K562 (cell line): ENCODE measurements at regions not wholly inside any gene's neighbourhood (a gene's known extent, or its start where the extent isn't known, plus 50 kb on each side); places are given as distances from the start of the nearest gene placed in this dataset.

ENCODE experiments used
- BMI1 ChIP-seq: fragments of 150-350 bp; IDR thresholded peaks from 2 replicates; pipeline ENCODE4 v1.6.1; 2014; ENCODE audit warnings: low read length
- CBX3 ChIP-seq, 2 experiments: IDR thresholded peaks; 1 replicate in 1 of 2; 2 replicates in 1 of 2; pipeline ENCODE4 v1.6.1; 2012; ENCODE audit warnings: inconsistent platforms in 2 of 2, low read length in 2 of 2, borderline replicate concordance in 1 of 2, control low read depth in 1 of 2
- CHAMP1 ChIP-seq: fragments of 450-650 bp; IDR thresholded peaks from 2 replicates; pipeline ENCODE4 v1.6.1; 2016; ENCODE audit warnings: mild to moderate bottlenecking
- MTF1 ChIP-seq: fragments of 250-450 bp; sonication (Bioruptor Pico); IDR thresholded peaks from 2 replicates; pipeline ENCODE4 v1.9.0; 2021; ENCODE audit warnings: moderate library complexity, mild to moderate bottlenecking, inconsistent platforms, borderline replicate concordance
- NCOA2 ChIP-seq, 2 experiments: fragments of 450-650 bp; IDR thresholded peaks; 2 replicates each; pipeline ENCODE4 v1.6.1; 2018; ENCODE audit warnings: mild to moderate bottlenecking in 2 of 2, moderate library complexity in 1 of 2; ENCODE audit not compliant: partially characterized antibody in 2 of 2
- NR0B1 ChIP-seq: fragments of 450-650 bp; IDR thresholded peaks from one replicate; pipeline ENCODE4 v1.6.1; 2018; ENCODE audit warnings: mild to moderate bottlenecking, moderate library complexity; ENCODE audit not compliant: partially characterized antibody
- TSC22D4 ChIP-seq: fragments of 450-650 bp; IDR thresholded peaks from 2 replicates; pipeline ENCODE4 v1.6.1; 2016; ENCODE audit warnings: missing genetic modification characterization, missing biosample characterization, control low read depth
- VEZF1 ChIP-seq: fragments of 200-800 bp; sonication (Bioruptor generic); IDR thresholded peaks from 2 replicates; pipeline ENCODE4 v1.6.1; 2017; ENCODE audit warnings: missing genetic modification characterization, missing compliant biosample characterization
- WHSC1 ChIP-seq: IDR thresholded peaks from one replicate; pipeline ENCODE4 v1.6.1; 2012; ENCODE audit warnings: low read length, control low read depth, inconsistent platforms
- ZBTB12 ChIP-seq: fragments of 250-450 bp; sonication (Bioruptor Pico); IDR thresholded peaks from 2 replicates; pipeline ENCODE4 v1.4.0; 2020
- ZNF140 ChIP-seq: fragments of 250-450 bp; sonication (Bioruptor Pico); IDR thresholded peaks from 2 replicates; pipeline ENCODE4 v1.8.0; 2021; ENCODE audit warnings: moderate library complexity, mild to moderate bottlenecking, inconsistent platforms
- ZNF282 ChIP-seq: sonication (generic); formaldehyde crosslinking; IDR thresholded peaks from 2 replicates; pipeline ENCODE4 v1.8.1; 2023; ENCODE audit warnings: missing genetic modification reagents
- TF ChIP-seq, protein P1 (sequence below), 2 experiments: fragments of 450-650 bp in 1 of 2; sonication (generic) in 1 of 2; formaldehyde crosslinking in 1 of 2; IDR thresholded peaks; 2 replicates each; pipeline versions ENCODE4 v1.7.1 to v1.9.0; 2016 to 2022; ENCODE audit warnings: inconsistent platforms in 1 of 2, mild to moderate bottlenecking in 1 of 2, missing genetic modification reagents in 1 of 2

GRCh38 chr10:36608866-36609265, 516.5 kb upstream of the ANKRD30A start (continued):
- TF ChIP-seq CHAMP1 (no peak), CBX3 (IDR thresholded peaks at IDR 0.05; ENCODE audit: borderline replicate concordance in 1 of 2, low read length in 2 of 2) (no peak), NCOA2 (IDR thresholded peaks at IDR 0.05; ENCODE audit: partially characterized antibody in 2 of 2) (no peak), WHSC1 (no peak), ZBTB12 (CRISPR knock-in tag) (no peak), ZNF140 (CRISPR knock-in tag) (no peak), BMI1 (no peak), NR0B1 (no peak), MTF1 (CRISPR knock-in tag) (no peak), VEZF1 (CRISPR knock-in tag) (no peak), TSC22D4 (tag) (no peak), ZNF282 (CRISPR knock-in tag) (no peak)
- TF ChIP-seq, protein P1, sequence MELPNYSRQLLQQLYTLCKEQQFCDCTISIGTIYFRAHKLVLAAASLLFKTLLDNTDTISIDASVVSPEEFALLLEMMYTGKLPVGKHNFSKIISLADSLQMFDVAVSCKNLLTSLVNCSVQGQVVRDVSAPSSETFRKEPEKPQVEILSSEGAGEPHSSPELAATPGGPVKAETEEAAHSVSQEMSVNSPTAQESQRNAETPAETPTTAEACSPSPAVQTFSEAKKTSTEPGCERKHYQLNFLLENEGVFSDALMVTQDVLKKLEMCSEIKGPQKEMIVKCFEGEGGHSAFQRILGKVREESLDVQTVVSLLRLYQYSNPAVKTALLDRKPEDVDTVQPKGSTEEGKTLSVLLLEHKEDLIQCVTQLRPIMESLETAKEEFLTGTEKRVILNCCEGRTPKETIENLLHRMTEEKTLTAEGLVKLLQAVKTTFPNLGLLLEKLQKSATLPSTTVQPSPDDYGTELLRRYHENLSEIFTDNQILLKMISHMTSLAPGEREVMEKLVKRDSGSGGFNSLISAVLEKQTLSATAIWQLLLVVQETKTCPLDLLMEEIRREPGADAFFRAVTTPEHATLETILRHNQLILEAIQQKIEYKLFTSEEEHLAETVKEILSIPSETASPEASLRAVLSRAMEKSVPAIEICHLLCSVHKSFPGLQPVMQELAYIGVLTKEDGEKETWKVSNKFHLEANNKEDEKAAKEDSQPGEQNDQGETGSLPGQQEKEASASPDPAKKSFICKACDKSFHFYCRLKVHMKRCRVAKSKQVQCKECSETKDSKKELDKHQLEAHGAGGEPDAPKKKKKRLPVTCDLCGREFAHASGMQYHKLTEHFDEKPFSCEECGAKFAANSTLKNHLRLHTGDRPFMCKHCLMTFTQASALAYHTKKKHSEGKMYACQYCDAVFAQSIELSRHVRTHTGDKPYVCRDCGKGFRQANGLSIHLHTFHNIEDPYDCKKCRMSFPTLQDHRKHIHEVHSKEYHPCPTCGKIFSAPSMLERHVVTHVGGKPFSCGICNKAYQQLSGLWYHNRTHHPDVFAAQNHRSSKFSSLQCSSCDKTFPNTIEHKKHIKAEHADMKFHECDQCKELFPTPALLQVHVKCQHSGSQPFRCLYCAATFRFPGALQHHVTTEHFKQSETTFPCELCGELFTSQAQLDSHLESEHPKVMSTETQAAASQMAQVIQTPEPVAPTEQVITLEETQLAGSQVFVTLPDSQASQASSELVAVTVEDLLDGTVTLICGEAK (IDR thresholded peaks at IDR 0.05), result no peak
- TF ChIP-seq, protein P1 (CRISPR knock-in tag; IDR thresholded peaks at IDR 0.05), result no peak
